ENCODE measurements at regions not wholly inside any gene's neighbourhood (a gene's known extent, or its start where the extent isn't known, plus 50 kb on each side); places are given as distances from the start of the nearest gene placed in this dataset.

DNA sequence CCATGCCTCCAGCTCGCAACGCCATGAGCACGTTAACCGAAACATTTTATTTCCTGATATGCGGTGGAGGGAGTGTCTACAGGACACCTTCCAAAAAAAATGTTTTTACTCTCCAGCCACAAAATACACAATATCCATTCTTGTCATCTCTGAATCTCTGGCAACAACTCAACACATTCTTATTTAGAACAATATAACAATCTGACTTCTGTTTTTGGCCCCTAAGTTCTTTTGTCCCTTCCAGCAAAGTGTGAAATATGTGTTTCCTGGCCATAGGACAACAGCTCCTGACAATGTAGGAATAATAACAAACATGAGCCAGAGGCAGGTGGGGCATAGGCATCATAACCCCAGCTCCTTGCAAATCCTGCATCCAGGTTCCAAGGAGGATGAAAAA, 163.0 kb downstream of the DDX1 start:
- no peak for TF ChIP-seq EZH2 (IDR thresholded peaks at IDR 0.05; ENCODE audit: low read depth, unreplicated experiment)
- TF ChIP-seq, protein P1, sequence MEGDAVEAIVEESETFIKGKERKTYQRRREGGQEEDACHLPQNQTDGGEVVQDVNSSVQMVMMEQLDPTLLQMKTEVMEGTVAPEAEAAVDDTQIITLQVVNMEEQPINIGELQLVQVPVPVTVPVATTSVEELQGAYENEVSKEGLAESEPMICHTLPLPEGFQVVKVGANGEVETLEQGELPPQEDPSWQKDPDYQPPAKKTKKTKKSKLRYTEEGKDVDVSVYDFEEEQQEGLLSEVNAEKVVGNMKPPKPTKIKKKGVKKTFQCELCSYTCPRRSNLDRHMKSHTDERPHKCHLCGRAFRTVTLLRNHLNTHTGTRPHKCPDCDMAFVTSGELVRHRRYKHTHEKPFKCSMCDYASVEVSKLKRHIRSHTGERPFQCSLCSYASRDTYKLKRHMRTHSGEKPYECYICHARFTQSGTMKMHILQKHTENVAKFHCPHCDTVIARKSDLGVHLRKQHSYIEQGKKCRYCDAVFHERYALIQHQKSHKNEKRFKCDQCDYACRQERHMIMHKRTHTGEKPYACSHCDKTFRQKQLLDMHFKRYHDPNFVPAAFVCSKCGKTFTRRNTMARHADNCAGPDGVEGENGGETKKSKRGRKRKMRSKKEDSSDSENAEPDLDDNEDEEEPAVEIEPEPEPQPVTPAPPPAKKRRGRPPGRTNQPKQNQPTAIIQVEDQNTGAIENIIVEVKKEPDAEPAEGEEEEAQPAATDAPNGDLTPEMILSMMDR (conservative IDR thresholded peaks at IDR 0.05; ENCODE audit: low read depth in 2 of 2): no peak
- TF ChIP-seq, protein P2, sequence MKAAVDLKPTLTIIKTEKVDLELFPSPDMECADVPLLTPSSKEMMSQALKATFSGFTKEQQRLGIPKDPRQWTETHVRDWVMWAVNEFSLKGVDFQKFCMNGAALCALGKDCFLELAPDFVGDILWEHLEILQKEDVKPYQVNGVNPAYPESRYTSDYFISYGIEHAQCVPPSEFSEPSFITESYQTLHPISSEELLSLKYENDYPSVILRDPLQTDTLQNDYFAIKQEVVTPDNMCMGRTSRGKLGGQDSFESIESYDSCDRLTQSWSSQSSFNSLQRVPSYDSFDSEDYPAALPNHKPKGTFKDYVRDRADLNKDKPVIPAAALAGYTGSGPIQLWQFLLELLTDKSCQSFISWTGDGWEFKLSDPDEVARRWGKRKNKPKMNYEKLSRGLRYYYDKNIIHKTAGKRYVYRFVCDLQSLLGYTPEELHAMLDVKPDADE (IDR thresholded peaks at IDR 0.05): no peak
- no peak for TF ChIP-seq POLR2AphosphoS5 (IDR thresholded peaks at IDR 0.05; ENCODE audit: low read depth)
- TF ChIP-seq EZH2phosphoT487 (IDR thresholded peaks at IDR 0.05; ENCODE audit: unreplicated experiment): no peak
- no peak for TF ChIP-seq JUNB (IDR thresholded peaks at IDR 0.05; ENCODE audit: unreplicated experiment)
- TF ChIP-seq, protein P3, sequence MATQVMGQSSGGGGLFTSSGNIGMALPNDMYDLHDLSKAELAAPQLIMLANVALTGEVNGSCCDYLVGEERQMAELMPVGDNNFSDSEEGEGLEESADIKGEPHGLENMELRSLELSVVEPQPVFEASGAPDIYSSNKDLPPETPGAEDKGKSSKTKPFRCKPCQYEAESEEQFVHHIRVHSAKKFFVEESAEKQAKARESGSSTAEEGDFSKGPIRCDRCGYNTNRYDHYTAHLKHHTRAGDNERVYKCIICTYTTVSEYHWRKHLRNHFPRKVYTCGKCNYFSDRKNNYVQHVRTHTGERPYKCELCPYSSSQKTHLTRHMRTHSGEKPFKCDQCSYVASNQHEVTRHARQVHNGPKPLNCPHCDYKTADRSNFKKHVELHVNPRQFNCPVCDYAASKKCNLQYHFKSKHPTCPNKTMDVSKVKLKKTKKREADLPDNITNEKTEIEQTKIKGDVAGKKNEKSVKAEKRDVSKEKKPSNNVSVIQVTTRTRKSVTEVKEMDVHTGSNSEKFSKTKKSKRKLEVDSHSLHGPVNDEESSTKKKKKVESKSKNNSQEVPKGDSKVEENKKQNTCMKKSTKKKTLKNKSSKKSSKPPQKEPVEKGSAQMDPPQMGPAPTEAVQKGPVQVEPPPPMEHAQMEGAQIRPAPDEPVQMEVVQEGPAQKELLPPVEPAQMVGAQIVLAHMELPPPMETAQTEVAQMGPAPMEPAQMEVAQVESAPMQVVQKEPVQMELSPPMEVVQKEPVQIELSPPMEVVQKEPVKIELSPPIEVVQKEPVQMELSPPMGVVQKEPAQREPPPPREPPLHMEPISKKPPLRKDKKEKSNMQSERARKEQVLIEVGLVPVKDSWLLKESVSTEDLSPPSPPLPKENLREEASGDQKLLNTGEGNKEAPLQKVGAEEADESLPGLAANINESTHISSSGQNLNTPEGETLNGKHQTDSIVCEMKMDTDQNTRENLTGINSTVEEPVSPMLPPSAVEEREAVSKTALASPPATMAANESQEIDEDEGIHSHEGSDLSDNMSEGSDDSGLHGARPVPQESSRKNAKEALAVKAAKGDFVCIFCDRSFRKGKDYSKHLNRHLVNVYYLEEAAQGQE (IDR thresholded peaks at IDR 0.05; ENCODE audit: unreplicated experiment): no peak
- TF ChIP-seq NANOG (IDR thresholded peaks at IDR 0.05; ENCODE audit: borderline replicate concordance): no peak
- TF ChIP-seq CREB1 (CRISPR knock-in tag; IDR thresholded peaks at IDR 0.05; ENCODE audit: low read depth): no peak
- no peak for TF ChIP-seq STAT1 (IDR thresholded peaks at IDR 0.05; ENCODE audit: unreplicated experiment)
- TF ChIP-seq ZNF331 (CRISPR knock-in tag; IDR thresholded peaks at IDR 0.05; ENCODE audit: low read depth): no peak
- no peak for TF ChIP-seq ZNF114 (CRISPR knock-in tag; IDR thresholded peaks at IDR 0.05)

All from GM23338 (cell line).